Astrocyte (in vitro differentiated cells and primary cell): ENCODE measurements at regions not wholly inside any gene's neighbourhood (a gene's known extent, or its start where the extent isn't known, plus 50 kb on each side); places are given as distances from the start of the nearest gene placed in this dataset.

Experiments used
- CTCF ChIP-seq: IDR thresholded peaks from 2 replicates; pipeline ENCODE4 v1.5.1; 2011; ENCODE audit warnings: low read depth, mild to moderate bottlenecking, inconsistent platforms, low read length, moderate library complexity; ENCODE audit not compliant: insufficient read depth
- EZH2 ChIP-seq: IDR thresholded peaks from 2 replicates; pipeline ENCODE4 v1.6.1; 2012; ENCODE audit warnings: mild to moderate bottlenecking, low read length, inconsistent platforms; ENCODE audit not compliant: insufficient read depth

GRCh38 chr21:35169574-35169973, 120.5 kb upstream of the RUNX1 start:
- TF ChIP-seq CTCF (no peak), EZH2 (no peak)
